ENCODE measurements at regions not wholly inside any gene's neighbourhood (a gene's known extent, or its start where the extent isn't known, plus 50 kb on each side); places are given as distances from the start of the nearest gene placed in this dataset.

GRCh38 chr22:34150023-34150422, 229.7 kb upstream of the LARGE1 start:
- TF ChIP-seq, protein P1, sequence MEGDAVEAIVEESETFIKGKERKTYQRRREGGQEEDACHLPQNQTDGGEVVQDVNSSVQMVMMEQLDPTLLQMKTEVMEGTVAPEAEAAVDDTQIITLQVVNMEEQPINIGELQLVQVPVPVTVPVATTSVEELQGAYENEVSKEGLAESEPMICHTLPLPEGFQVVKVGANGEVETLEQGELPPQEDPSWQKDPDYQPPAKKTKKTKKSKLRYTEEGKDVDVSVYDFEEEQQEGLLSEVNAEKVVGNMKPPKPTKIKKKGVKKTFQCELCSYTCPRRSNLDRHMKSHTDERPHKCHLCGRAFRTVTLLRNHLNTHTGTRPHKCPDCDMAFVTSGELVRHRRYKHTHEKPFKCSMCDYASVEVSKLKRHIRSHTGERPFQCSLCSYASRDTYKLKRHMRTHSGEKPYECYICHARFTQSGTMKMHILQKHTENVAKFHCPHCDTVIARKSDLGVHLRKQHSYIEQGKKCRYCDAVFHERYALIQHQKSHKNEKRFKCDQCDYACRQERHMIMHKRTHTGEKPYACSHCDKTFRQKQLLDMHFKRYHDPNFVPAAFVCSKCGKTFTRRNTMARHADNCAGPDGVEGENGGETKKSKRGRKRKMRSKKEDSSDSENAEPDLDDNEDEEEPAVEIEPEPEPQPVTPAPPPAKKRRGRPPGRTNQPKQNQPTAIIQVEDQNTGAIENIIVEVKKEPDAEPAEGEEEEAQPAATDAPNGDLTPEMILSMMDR (conservative IDR thresholded peaks at IDR 0.05; ENCODE audit: low read depth) = no peak
- no peak overlapping the region for H3K27ac ChIP-seq
- DNase-seq (ENCODE audit: low spot score) = no peak
- ChIA-PET POLR2A (ENCODE audit: low non-redundant PET) (no interaction called here), CTCF (no interaction called here)

- no peak for DNase-seq (ENCODE audit: low spot score)
- CTCF ChIA-PET = no interaction called here
- TF ChIP-seq, protein P1 (conservative IDR thresholded peaks at IDR 0.05; ENCODE audit: low read depth) = no peak
- no peak overlapping the region for H3K27ac ChIP-seq
- POLR2A ChIA-PET (ENCODE audit: low non-redundant PET) = no interaction called here
Observed at GRCh38 chr22:34159491-34159890, 239.2 kb upstream of the LARGE1 start.

GRCh38 chr22:34160141-34160783, 240.0 kb upstream of the LARGE1 start:
- no peak overlapping the region for H3K27ac ChIP-seq
- CTCF ChIA-PET = no interaction called here
- no peak for DNase-seq (ENCODE audit: low spot score)
- POLR2A ChIA-PET (ENCODE audit: low non-redundant PET) = no interaction called here
- TF ChIP-seq, protein P1 (conservative IDR thresholded peaks at IDR 0.05; ENCODE audit: low read depth) = no peak

DNA sequence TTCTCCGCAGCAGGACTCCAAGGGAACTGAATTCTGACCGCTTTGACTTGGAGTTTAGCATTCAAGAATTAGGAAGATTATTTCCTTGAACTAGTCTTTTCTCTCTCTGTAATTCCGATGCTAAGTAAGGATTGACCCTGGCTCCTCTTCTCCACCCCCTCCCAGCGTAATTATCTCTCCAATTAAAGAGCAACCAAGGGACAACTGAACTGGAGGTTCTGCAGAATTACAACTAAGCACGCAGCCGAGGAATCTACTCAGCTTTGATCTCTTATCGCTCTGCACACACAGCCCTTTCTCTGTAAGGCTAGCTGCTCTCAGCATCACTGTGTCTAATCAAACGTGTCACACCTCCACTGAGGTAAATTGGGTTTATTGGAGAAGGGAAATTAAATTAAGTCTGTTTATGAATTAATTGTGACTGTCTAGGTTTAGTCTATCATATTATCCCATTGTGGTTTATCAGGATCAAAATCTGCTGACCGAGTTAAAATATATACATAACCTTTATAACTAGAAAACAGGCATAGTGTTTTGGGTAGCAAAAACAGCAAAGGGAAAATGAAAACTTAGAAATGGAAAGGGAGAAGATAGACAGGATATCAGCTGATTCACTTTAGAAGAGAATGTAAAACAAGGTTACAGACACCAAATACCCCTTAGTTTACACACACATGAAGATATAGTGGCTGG, 241.3 kb upstream of the LARGE1 start:
- no peak overlapping the region for H3K27ac ChIP-seq

DNA sequence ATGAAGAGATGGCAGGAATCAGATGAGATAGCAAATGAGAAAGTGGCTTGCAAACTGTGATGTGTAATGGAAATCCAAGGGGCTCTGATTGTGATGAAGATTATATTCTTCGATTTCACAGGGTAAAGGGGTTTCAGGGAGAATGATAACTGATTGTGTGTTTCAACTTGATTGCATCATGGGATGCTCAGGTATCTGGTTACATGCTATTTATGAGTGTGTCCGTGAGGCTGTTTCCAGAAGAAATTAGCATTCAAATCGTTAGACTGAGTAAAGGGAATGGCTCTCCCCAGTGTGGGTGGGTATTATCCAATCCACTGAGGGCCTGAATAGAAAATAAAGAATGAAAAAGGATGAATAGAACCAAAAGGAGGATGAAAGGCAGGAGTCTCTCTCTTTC, 278.7 kb upstream of the LARGE1 start:
- CTCF ChIA-PET = no interaction called here
- H3K27ac ChIP-seq = no peak overlapping the region
- POLR2A ChIA-PET (ENCODE audit: low non-redundant PET) = no interaction called here
- TF ChIP-seq, protein P1 (conservative IDR thresholded peaks at IDR 0.05; ENCODE audit: low read depth) = no peak
- DNase-seq (ENCODE audit: low spot score) = no peak

More for the DNA sequence above, 241.3 kb upstream of the LARGE1 start:
- ChIA-PET POLR2A (ENCODE audit: low non-redundant PET) (no interaction called here), CTCF (no interaction called here)
- DNase-seq (ENCODE audit: low spot score) = no peak
- TF ChIP-seq, protein P1 (conservative IDR thresholded peaks at IDR 0.05; ENCODE audit: low read depth) = no peak

DNA sequence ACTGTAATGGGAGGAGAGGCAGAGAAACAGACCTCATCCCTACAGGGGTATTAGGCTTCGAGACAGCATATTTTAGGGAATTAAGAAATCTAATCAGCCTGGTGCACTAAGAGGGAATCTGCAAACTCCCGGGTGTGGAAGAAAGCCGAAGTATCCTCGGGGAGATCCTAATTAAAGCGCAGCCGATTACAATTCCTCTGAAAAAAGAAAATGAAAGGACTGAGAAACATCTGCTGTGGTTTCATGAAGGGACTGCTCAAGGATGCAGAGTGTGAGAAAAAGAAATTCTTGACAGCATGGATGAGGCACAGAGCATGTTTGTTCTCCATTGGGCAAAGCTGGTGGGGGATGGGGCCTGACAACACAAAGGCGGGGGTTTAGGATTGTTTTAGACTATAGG, 290.0 kb upstream of the LARGE1 start:
- ChIA-PET POLR2A (ENCODE audit: low non-redundant PET) (no interaction called here), CTCF (no interaction called here)
- DNase-seq (ENCODE audit: low spot score) = no peak
- TF ChIP-seq, protein P1 (conservative IDR thresholded peaks at IDR 0.05; ENCODE audit: low read depth) = no peak
- no peak overlapping the region for H3K27ac ChIP-seq
